SK-N-SH treated with all-trans-retinoic acid at 6 μM for 48 hours (cell line): ENCODE measurements at regions not wholly inside any gene's neighbourhood (a gene's known extent, or its start where the extent isn't known, plus 50 kb on each side); places are given as distances from the start of the nearest gene placed in this dataset.

Experiments used
- ARNTL ChIP-seq: fragments of 450-650 bp; formaldehyde crosslinking; IDR thresholded peaks from 2 replicates; pipeline ENCODE4 v1.5.0; 2020; ENCODE audit warnings: low read depth, mild to moderate bottlenecking, moderate library complexity, borderline replicate concordance
- GLIS3 ChIP-seq: fragments of 250-450 bp; sonication (Bioruptor Pico); IDR thresholded peaks from 2 replicates; pipeline ENCODE4 v1.5.0; 2020; ENCODE audit warnings: mild to moderate bottlenecking, moderate library complexity
- TOX ChIP-seq: fragments of 250-450 bp; sonication (Bioruptor Pico); IDR thresholded peaks from 2 replicates; pipeline ENCODE4 v1.8.0; 2021; ENCODE audit warnings: mild to moderate bottlenecking, moderate library complexity, borderline replicate concordance
- TSHZ2 ChIP-seq: fragments of 250-450 bp; sonication (Bioruptor Pico); IDR thresholded peaks from 2 replicates; pipeline ENCODE4 v1.5.0; 2020; ENCODE audit warnings: mild to moderate bottlenecking, moderate library complexity
- ZFP30 ChIP-seq: fragments of 450-650 bp; formaldehyde crosslinking; IDR thresholded peaks from 2 replicates; pipeline ENCODE4 v1.5.0; 2022; ENCODE audit warnings: mild to moderate bottlenecking, moderate library complexity

DNA sequence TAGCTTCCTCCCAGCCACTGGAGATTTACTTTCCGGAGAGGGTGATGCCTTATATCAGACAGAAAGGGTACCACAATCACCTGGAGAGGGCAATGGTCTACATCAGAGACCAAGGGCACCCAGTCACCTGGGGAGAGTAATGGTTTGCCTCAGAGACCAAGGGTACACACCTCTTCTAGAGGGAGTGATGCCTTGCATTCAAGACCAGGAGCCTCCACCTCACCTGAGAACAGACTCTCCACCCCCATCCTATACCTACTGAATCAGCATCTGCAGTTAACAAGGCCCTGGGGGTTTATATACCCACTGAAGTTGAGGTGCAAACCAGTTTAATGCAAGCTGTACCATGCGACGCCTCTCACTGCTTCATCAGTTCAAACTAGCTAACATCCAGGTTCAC lies 270.2 kb upstream of the IGFBP3 start:
- TF ChIP-seq GLIS3 (CRISPR knock-in tag) (no peak), TOX (CRISPR knock-in tag) (no peak), ZFP30 (CRISPR knock-in tag) (no peak), TSHZ2 (CRISPR knock-in tag) (no peak), ARNTL (CRISPR knock-in tag) (no peak)
